Activated T-cell treated with anti-CD3 and anti-CD28 coated beads, Interleukin-2, amount 50 U/mL, for 1 hour (primary cell): ENCODE measurements at regions not wholly inside any gene's neighbourhood (a gene's known extent, or its start where the extent isn't known, plus 50 kb on each side); places are given as distances from the start of the nearest gene placed in this dataset.
"Not testable (repeated sequence)": the region's sequence is repeated elsewhere in the genome, so short reads cannot be mapped to it uniquely, and the experiment has no call there.

Experiments
- DNase-seq: peaks from one replicate; pipeline ENCODE4 v3.0.0-alpha.2; 2020

GRCh38 chr3:59246719-59247401 is 197.0 kb upstream of the CFAP20DC start:
- no peak for DNase-seq

- no peak for DNase-seq
Measured at GRCh38 chr3:59245859-59246501, 196.2 kb upstream of the CFAP20DC start.

DNA sequence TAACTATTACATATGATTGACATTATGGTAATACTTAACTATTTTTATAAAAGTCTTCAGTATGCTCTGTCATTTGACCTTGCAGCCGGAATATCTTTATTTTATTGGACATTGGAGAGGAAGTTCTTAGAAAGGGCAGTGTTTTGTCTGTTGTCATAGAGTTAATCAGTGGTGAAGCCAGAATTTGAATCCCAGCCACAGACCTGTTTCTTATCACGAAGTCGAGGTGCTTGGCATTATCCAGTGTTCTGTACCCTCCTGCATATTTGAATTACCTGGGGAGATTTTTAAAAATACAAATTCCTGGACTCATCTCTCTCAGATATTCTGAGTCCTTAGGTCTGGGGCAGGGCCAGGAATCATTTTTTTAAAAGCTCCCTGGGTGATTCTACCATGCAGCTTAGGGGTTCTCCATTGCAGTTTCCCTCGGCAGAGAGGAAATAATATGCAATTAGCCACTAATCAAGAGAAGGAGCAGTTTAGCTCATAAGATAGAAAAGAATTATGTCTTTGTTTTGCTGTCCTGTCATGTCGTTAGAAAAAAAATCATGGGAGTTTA is 195.6 kb upstream of the CFAP20DC start:
- no peak for DNase-seq

DNA sequence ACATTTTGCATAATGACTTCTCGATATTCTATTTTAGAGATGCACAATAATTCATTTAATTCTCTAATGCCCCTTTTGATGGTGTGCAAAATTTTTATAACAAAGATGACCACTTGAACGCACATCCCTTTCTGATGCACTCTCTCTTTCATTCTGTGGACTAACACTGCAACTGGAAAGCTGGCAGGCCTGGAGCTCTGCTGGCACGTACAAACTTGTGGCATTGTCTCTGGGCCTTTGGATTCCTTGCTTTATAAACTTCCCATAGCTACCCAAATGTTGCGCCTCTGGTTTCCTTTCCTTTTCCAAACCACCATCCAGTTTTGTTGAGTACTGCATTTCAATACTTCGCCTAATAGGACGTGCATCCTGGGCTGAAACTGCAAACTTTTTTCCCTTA is 194.5 kb upstream of the CFAP20DC start:
- no peak for DNase-seq

DNA sequence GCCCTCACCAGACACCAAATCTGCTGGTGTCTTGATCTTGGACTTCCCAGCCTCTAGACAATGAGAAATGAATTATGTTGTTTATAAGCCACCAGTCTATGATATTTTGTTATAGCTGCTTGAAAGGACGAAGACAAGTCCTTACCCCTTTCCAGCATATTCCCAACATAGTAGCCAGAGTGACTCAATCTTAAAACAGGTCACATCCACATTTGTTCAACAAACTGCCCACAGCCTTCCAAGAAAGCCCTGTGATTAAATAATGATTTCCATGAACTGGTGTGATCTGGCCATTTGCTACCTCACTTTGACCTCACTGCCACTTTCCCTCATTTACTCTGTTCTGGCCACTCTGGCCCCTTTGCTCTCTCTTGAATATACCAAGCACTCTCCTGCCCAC is 193.7 kb upstream of the CFAP20DC start:
- DNase-seq = no peak

DNA sequence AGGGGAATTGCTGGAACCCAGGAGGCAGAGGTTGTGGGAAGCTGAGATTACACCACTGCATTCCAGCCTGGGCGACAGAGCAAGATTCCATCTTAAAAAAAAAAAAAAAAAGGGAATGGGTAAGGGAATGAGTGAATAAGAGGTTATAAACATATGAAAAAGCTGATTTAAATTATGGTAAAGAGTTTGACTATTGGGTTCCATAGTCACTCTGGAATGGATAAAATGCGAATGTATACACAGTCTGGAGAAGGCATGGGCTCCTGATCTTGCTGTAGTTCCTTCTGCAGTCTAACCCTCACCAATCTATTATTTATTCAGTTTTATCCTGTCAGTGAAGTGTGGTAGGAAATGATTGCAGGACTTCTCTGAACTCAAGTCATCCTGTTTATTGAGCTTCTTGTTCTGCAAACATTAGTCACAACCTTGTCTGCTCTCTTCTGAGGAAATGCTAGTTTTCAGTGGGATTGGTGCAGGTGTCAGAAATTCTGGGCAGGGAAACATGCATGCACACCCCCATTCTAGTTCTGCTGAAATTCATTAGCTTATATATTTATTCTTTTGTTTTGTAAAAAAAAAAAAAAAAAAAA is 190.9 kb upstream of the CFAP20DC start:
- no peak for DNase-seq

DNA sequence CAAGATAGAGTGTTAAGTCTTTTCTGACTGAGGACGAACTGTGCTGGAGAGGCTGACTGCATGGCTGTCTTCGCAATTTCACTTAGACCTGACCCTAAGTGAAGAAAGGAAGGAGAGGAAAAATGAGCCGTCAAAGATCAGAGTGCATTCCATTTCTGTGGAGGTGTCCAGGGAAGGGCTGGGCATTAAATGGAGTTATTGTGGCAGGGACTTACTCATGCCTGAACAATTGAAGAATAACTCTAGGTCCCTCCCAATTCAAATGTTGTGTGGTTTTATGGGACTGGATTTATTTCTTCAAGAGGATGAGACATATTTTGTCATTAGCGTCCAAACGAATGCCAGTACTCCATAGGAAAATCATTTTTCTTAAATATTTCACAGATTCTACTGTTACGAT is 187.3 kb upstream of the CFAP20DC start:
- no peak for DNase-seq

DNA sequence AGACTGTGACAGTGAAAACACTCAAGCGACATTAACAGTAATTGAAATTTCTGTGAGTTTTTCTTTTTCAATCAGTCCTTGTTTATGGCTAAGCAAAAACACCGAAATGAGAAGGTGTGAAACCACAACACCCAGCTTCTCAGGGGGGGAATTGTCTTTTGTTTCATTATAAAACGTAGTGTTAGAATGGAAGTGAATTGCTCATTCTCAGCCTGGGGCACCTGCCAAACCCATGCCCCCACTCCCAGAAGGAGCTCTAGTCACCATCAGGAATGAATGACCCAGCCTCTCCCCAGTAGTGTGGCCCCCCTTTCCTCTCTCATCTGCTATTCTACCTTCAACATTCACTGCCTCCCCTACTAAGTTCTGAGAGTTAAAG is 185.8 kb upstream of the CFAP20DC start:
- DNase-seq = no peak

DNA sequence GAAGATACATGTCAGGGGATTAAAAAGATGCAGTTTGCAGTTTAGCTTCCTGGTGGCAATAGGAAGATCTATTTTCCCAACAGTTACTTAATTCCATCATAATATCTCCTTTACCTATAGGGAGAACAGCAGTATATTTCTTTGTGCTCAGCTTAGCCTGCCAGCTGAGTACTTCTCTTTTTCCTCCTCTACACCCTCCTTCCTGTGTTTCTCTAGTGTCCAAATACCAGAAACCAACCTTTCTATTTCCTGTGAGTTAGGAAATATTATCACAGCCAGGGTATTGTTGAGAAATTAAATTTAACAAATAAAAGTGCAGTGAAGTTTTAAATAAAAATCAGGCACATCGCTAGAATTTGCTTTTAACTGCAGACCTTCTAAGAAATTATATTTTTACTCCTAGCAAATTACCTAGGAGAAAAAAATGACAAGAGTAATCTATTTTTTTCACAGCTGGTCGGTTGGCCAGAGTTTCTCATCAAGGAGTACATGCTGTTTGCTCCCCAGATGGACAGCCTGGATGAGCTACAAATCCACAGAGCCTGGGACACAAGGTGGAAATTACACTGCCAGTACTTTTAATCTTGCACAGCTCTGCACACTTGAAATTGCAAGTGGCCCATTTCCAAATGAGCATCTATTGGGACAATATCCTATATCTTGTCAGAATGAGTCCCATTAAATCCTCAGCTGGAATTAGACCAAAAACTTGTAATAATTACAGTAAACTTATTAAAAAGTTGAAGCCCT is 185.2 kb upstream of the CFAP20DC start:
- DNase-seq = no peak

- DNase-seq = not testable (repeated sequence)
Measured at GRCh38 chr3:59230379-59230778, 180.6 kb upstream of the CFAP20DC start.

- no peak for DNase-seq
Measured at GRCh38 chr3:59213860-59214259, 164.0 kb upstream of the CFAP20DC start.

DNA sequence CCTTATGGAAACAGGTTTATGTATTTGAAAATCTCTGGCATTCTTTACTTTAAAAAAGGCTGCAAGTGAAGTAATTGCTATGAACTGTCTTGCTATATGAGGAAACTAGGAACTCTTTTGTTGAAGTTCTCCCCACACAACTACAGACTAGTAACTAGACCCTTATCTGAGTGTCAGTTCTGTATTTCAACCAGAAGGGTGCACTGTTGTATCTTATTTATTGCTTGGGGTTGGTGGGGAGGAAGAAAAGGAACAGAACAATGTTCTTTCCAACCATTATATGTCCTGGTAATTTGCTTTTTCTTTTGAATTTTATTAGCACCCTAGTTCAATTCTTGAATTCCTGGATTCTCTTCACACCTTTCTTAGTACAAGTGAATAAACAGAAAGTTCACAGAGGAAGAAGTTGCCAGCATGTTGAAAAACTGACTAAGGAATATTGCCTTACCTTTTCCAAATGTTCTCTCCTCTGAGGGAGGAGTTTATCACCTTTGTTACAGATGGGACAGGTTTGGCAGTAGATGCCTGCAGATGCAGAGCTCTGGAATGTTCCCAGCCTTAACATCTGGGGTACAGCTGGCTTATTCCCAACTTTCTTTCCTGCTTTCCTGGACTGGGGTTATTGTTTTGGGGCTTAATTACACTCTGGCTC is 162.4 kb upstream of the CFAP20DC start:
- DNase-seq = no peak

- DNase-seq = no peak
Measured at GRCh38 chr3:59210260-59210659, 160.4 kb upstream of the CFAP20DC start.

DNA sequence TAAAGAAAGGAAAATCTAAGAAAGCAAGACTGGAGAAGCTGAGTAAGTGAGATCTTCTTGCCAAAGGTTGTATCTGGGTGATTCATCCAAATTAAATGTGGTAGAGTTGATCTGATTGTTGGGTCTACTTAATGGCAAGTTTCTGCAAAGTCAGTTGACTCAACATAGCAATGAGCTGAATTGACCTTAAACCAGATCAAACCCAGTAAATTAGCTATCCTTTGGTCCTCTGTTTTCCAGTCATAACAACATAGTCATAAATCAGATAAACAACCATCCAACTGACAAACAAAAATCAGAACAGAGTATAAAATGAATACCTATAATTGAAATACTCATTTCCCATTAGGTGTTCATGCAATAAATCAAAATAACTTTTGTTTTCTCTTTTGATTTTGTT is 142.6 kb upstream of the CFAP20DC start:
- DNase-seq = no peak

- no peak for DNase-seq
Measured at GRCh38 chr3:59191651-59192050, 141.8 kb upstream of the CFAP20DC start.

DNA sequence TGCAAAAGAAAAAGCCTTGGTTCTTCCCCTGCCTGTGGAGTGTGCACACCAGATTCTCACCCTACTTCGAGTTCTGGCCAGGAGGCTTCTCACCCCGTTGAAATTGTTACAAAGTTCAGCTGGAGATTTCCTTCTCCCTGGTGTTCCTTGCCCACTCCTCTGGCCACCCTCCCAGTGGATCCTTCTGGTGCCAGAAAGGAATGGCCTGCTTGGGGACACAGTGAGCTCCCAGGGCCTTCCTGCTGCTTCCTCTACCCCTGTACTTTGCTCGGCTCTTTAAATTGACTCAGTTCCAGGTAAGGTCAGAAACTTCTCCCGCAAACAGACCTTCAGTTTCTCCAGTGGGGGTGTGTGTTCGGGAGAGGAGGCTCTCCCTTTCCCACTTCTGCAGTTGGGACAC is 140.1 kb upstream of the CFAP20DC start:
- no peak for DNase-seq

DNA sequence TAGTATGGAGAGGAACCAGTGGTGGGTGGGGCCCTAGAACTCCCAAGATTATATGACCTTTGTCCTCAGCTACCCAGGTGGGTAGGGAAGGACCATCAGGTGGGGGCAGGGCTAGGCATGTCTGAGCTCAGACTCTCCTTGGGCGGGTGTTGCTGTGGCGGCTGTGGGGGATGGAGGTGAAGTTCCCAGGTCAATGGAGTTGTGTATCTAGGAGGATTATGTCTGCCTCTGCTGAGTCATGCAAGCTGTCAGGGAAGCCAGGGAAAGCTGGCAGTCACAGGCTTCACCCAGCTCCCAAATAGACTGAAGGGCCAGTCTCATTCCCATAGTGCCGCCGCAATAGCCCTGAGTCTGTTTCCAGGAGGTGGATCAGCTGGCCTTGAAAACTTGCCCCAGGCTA is 139.7 kb upstream of the CFAP20DC start:
- DNase-seq = no peak

DNA sequence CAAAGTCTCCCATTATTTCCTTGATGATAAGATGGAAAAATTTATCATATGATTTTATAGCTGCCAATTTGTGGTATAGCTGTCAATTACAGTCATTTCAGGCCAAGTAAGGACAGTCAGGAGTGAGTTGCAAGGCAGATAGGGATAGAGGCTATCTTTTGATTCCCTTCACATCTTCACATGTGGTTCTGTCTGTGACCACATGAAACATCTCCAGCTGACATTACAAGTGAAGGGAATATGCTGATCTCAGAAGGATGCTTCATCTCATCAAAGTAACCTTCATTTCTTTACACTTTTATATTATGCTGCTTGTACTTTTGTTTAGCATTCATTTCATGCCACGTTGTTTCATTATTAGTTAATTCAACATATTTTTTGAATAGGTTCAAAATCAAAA is 136.9 kb upstream of the CFAP20DC start:
- DNase-seq = no peak

GRCh38 chr3:59185591-59186369 is 136.0 kb upstream of the CFAP20DC start:
- DNase-seq = no peak

- no peak for DNase-seq
Measured at GRCh38 chr3:59180006-59180405, 130.2 kb upstream of the CFAP20DC start.

- DNase-seq = no peak
Measured at GRCh38 chr3:59178698-59179097, 128.9 kb upstream of the CFAP20DC start.

- no peak for DNase-seq
Measured at GRCh38 chr3:59171491-59171890, 121.7 kb upstream of the CFAP20DC start.
